Skeletal muscle cell (primary cell): ENCODE measurements at regions not wholly inside any gene's neighbourhood (a gene's known extent, or its start where the extent isn't known, plus 50 kb on each side); places are given as distances from the start of the nearest gene placed in this dataset.

ENCODE experiments used
- DNase-seq: peaks from one replicate; pipeline ENCODE4 v3.0.0-alpha.2; 2010; ENCODE audit warnings: low read depth
- H3K4me3 ChIP-seq: 2 replicates; pipeline ENCODE4 v1.5.1; 2011; ENCODE audit warnings: low read depth, mild to moderate bottlenecking, control low read depth, low read length, moderate library complexity

- peak; percentile 15 for DNase-seq
Observed at GRCh38 chrY:12087325-12087724, 613.7 kb upstream of the USP9Y start.

More at GRCh38 chrY:12087325-12087724, 613.7 kb upstream of the USP9Y start:
- H3K4me3 ChIP-seq: no peak overlapping the region
